ENCODE measurements at regions not wholly inside any gene's neighbourhood (a gene's known extent, or its start where the extent isn't known, plus 50 kb on each side); places are given as distances from the start of the nearest gene placed in this dataset.

DNA sequence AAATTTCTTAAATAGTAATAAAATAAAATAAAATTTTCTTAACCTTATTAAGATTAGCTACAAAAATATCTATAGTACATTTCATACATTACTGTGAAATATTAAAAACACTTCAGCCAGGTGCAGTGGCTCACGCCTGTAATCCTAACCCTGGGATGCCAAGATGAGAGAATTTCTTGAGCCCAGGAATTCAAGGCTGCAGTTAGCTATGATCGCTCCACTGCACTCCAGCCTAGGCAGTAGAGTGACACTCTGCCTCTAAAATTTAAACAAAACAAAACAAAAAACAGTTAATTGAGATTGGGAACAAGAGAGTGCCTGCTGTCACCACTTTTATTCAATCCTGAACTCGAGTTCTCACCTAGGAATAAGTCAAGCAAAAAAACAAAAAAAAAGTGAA is 95.0 kb upstream of the CPNE8 start:
- TF ChIP-seq, protein P1, sequence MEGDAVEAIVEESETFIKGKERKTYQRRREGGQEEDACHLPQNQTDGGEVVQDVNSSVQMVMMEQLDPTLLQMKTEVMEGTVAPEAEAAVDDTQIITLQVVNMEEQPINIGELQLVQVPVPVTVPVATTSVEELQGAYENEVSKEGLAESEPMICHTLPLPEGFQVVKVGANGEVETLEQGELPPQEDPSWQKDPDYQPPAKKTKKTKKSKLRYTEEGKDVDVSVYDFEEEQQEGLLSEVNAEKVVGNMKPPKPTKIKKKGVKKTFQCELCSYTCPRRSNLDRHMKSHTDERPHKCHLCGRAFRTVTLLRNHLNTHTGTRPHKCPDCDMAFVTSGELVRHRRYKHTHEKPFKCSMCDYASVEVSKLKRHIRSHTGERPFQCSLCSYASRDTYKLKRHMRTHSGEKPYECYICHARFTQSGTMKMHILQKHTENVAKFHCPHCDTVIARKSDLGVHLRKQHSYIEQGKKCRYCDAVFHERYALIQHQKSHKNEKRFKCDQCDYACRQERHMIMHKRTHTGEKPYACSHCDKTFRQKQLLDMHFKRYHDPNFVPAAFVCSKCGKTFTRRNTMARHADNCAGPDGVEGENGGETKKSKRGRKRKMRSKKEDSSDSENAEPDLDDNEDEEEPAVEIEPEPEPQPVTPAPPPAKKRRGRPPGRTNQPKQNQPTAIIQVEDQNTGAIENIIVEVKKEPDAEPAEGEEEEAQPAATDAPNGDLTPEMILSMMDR (IDR thresholded peaks at IDR 0.05), result no peak
- no peak for ATAC-seq
- Mint-ChIP-seq H3K9me3 (peaks cover 5% of the 10 kb centered on the region), H3K4me3 (no peak overlapping the region), H3K36me3 (ENCODE audit: low read depth) (no peaks in the 10 kb centered on the region), H3K27me3 (no peaks in the 10 kb centered on the region), H3K4me1 (ENCODE audit: low read depth) (no peaks in the 10 kb centered on the region), H3K27ac (no peak overlapping the region)
- CTCF ChIA-PET, result no interaction called here
- intact Hi-C loops (cut with micrococcal nuclease), result no loop called here
- POLR2A ChIA-PET, result no interaction called here
- no peak for DNase-seq

DNA sequence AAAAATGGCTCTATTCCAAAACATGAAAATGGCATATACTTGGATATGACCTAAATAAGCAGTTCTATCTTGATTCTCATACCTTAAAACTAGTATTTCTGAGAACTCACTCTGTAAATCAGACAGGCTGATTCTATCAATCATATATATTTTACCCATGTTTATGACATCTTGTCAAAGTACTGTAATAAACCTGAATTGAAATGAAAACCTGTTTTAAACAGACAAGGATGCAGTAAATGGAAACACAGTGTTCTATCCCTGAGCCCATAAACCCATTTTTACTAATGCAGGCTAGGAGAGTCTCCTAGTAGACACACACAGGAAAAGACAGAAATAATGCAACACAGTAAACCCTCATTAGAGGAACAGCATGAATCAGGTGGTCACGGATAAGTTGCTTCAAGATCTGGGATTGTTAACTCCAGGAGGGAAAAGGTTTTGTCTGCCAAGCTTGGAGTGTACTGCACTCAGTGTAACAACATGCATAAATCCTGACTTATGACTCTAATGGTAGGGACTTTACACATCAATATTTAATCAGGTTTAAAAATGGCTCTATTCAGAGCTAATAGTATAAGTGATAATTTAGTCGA is 93.6 kb upstream of the CPNE8 start:
- Mint-ChIP-seq H3K9me3 (peaks cover 6% of the 10 kb centered on the region), H3K4me1 (ENCODE audit: low read depth) (no peaks in the 10 kb centered on the region), H3K27me3 (no peaks in the 10 kb centered on the region), H3K4me3 (no peak overlapping the region), H3K27ac (no peak overlapping the region), H3K36me3 (ENCODE audit: low read depth) (no peaks in the 10 kb centered on the region)
- intact Hi-C loops (cut with micrococcal nuclease), result no loop called here
- CTCF ChIA-PET, result no interaction called here
- ATAC-seq, result no peak
- TF ChIP-seq, protein P1 (IDR thresholded peaks at IDR 0.05), result no peak
- DNase-seq, result no peak
- POLR2A ChIA-PET, result no interaction called here

DNA sequence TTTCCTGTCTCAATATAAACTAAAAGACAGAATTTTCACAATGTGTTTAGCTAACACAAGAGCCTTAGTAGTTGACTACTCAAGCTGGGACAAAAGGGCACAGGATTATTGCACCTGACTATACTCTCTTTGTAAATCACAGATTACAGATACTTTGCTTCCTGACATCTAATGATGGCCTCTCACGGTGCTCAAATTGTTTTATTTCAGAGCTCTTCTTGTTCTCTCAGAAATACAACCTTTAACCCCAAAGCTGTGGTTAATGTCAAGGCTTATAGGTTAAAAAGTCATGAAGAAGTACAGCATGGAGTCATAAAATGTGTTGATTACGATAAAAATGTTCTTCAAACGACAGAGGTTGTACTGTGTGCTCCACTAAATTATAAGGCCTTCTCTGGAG is 89.9 kb upstream of the CPNE8 start:
- no peaks in the 10 kb centered on the region for H3K27me3 Mint-ChIP-seq
- no peak for DNase-seq
- no peak for ATAC-seq
- POLR2A ChIA-PET, result no interaction called here
- no peak overlapping the region for H3K27ac Mint-ChIP-seq
- H3K9me3 Mint-ChIP-seq, result peaks cover 1% of the 10 kb centered on the region
- CTCF ChIA-PET, result interaction anchor here (0.7 kb wide), 1 partner anchor 74 kb away, joined by 3 read pairs; no protein-coding TSS in a partner anchor
- intact Hi-C loops (cut with micrococcal nuclease), result no loop called here
- TF ChIP-seq, protein P1 (IDR thresholded peaks at IDR 0.05), result no peak
- H3K36me3 Mint-ChIP-seq (ENCODE audit: low read depth), result no peaks in the 10 kb centered on the region
- H3K4me3 Mint-ChIP-seq, result no peak overlapping the region
- no peaks in the 10 kb centered on the region for H3K4me1 Mint-ChIP-seq (ENCODE audit: low read depth)

DNA sequence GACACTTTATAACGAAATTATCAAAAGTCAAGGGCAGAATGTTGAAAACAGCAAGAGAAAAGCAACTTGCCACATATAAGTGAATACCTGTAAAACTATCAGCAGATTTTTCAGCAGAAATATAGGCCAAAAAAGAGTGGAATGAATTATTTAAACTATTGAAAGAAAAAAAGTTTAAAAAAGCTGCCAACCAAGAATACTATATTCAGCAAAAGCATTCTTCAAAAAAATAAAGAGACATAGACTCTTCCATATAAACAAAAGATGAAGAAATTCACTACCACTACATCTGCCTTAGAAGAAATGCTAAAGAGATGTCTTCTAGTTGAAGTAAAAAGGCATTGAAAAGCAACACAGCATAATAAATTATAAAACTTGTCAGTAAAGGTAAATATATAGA is 80.6 kb upstream of the CPNE8 start:
- no peaks in the 10 kb centered on the region for H3K36me3 Mint-ChIP-seq (ENCODE audit: low read depth)
- ChIA-PET CTCF (no interaction called here), POLR2A (no interaction called here)
- ATAC-seq (no peak), DNase-seq (no peak)
- H3K9me3 Mint-ChIP-seq, result peaks cover 14% of the 10 kb centered on the region
- H3K27me3 Mint-ChIP-seq, result no peaks in the 10 kb centered on the region
- no peak overlapping the region for H3K27ac Mint-ChIP-seq
- H3K4me3 Mint-ChIP-seq, result no peak overlapping the region
- TF ChIP-seq, protein P1 (IDR thresholded peaks at IDR 0.05), result no peak
- intact Hi-C loops (cut with micrococcal nuclease), result no loop called here
- no peaks in the 10 kb centered on the region for H3K4me1 Mint-ChIP-seq (ENCODE audit: low read depth)

DNA sequence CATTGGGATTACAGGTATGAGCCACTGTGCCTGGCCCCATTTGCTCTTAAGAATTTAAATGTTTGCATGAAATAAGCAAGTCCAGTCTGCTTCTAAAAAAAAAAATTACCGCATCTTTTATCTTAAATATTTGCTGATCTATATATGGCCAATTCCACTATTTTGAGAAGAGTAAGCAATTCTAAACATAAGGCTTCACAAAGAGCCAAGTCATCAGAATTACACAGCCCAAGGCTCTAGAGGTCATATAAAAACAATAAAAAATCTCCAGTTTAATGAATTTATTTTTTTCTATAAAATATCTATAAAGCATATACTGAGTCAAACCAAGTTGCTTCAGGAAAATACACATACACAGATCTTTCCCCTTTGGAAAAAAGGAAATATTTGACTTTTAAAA is 79.0 kb upstream of the CPNE8 start:
- H3K27ac Mint-ChIP-seq, result no peak overlapping the region

More for the DNA sequence above, 79.0 kb upstream of the CPNE8 start:
- H3K36me3 Mint-ChIP-seq (ENCODE audit: low read depth), result no peaks in the 10 kb centered on the region
- H3K4me3 Mint-ChIP-seq, result no peak overlapping the region
- H3K9me3 Mint-ChIP-seq, result peaks cover 14% of the 10 kb centered on the region
- CTCF ChIA-PET, result no interaction called here
- POLR2A ChIA-PET, result no interaction called here
- no peaks in the 10 kb centered on the region for H3K27me3 Mint-ChIP-seq
- intact Hi-C loops (cut with micrococcal nuclease), result no loop called here
- DNase-seq, result no peak
- TF ChIP-seq, protein P1 (IDR thresholded peaks at IDR 0.05), result no peak
- ATAC-seq, result no peak
- no peaks in the 10 kb centered on the region for H3K4me1 Mint-ChIP-seq (ENCODE audit: low read depth)
